Caco-2 (cell line): ENCODE measurements at regions not wholly inside any gene's neighbourhood (a gene's known extent, or its start where the extent isn't known, plus 50 kb on each side); places are given as distances from the start of the nearest gene placed in this dataset.

Experiments used
- BruUV-seq: library from RNA; stranded (reverse); fragments of 400-500 nt; replicated peaks from 2 replicates; lab custom pipeline; 2021; lab: Mats Ljungman, UMichigan
- CTCF ChIA-PET: fragments of 300-600 bp; sonication (Branson Sonifier 250); formaldehyde crosslinking; loops from one replicate; lab custom pipeline; 2022; ENCODE audit warnings: antibody characterized with exemption; lab: Charles Lee
- POLR2A ChIA-PET: fragments of 300-600 bp; sonication (Branson Sonifier 250); formaldehyde crosslinking; loops from one replicate; lab custom pipeline; 2022; ENCODE audit warnings: antibody characterized with exemption; lab: Charles Lee
- DNase-seq, 2 experiments: peaks; one replicate each; pipeline versions ENCODE4 v3.0.0 to v3.0.0-alpha.2; 2020 to 2022
- H3K27me3 ChIP-seq: replicated peaks from 2 replicates; pipeline ENCODE4 v1.6.0; 2011; ENCODE audit warnings: low read length; ENCODE audit not compliant: control insufficient read depth, insufficient read depth
- H3K36me3 ChIP-seq: 2 replicates; pipeline ENCODE4 v1.5.1; 2011; ENCODE audit warnings: low read length; ENCODE audit not compliant: control insufficient read depth, insufficient read depth
- H3K4me1 ChIP-seq: fragments of 250-450 bp; sonication (Bioruptor Pico); 2 replicates; pipeline ENCODE4 v1.5.1; 2020; ENCODE audit warnings: mild to moderate bottlenecking
- H3K4me3 ChIP-seq: 2 replicates; pipeline ENCODE4 v1.5.1; 2011; ENCODE audit warnings: low read depth, mild to moderate bottlenecking, control low read depth, low read length
- H3K9me3 ChIP-seq: fragments of 250-450 bp; sonication (Bioruptor Pico); 2 replicates; pipeline ENCODE4 v1.5.1; 2020; ENCODE audit warnings: mild to moderate bottlenecking, moderate library complexity
- H3K27ac Mint-ChIP-seq: one replicate; pipeline ENCODE4 v1.8.0; 2022; ENCODE audit warnings: mixed read lengths; ENCODE audit not compliant: unreplicated experiment
- H3K27me3 Mint-ChIP-seq: one replicate; pipeline ENCODE4 v1.8.0; 2022; ENCODE audit warnings: mixed read lengths; ENCODE audit not compliant: insufficient read depth, unreplicated experiment
- H3K36me3 Mint-ChIP-seq: one replicate; pipeline ENCODE4 v1.8.0; 2022; ENCODE audit warnings: mild to moderate bottlenecking, mixed read lengths; ENCODE audit not compliant: insufficient read depth, unreplicated experiment
- H3K4me1 Mint-ChIP-seq: one replicate; pipeline ENCODE4 v1.8.0; 2022; ENCODE audit warnings: low read depth, mixed read lengths; ENCODE audit not compliant: unreplicated experiment
- H3K4me3 Mint-ChIP-seq: one replicate; pipeline ENCODE4 v1.8.0; 2022; ENCODE audit warnings: mild to moderate bottlenecking, moderate library complexity, mixed read lengths; ENCODE audit not compliant: unreplicated experiment
- H3K9me3 Mint-ChIP-seq: one replicate; pipeline ENCODE4 v1.8.0; 2022; ENCODE audit warnings: mixed read lengths; ENCODE audit not compliant: unreplicated experiment
- intact Hi-C: fragments of 100-400 bp; cut with micrococcal nuclease; formaldehyde crosslinking; loops from one replicate; pipeline ENCODE4 v1.10.0; 2022; ENCODE audit not compliant: unreplicated experiment
- TF ChIP-seq, protein P1 (sequence below), 2 experiments: fragments of 200-600 bp in 1 of 2; IDR thresholded peaks; 1 replicate in 1 of 2; 2 replicates in 1 of 2; pipeline versions ENCODE4 v1.5.1 to v1.8.0; 2011 to 2022; ENCODE audit warnings: antibody characterized with exemption in 1 of 2, control low read depth in 1 of 2, inconsistent platforms in 1 of 2, low read depth in 1 of 2, low read length in 1 of 2, mild to moderate bottlenecking in 1 of 2, moderate library complexity in 1 of 2; ENCODE audit not compliant: insufficient read depth in 1 of 2, severe bottlenecking in 1 of 2, unreplicated experiment in 1 of 2

- Histone ChIP-seq H3K27me3 (no peaks in the 10 kb centered on the region), H3K4me3 (no peak overlapping the region), H3K9me3 (no peaks in the 10 kb centered on the region), H3K4me1 (no peaks in the 10 kb centered on the region), H3K36me3 (no peaks in the 10 kb centered on the region)
- BruUV-seq = no TSS peak
- CTCF ChIA-PET = no interaction called here
- no peaks in the 10 kb centered on the region for H3K4me1 Mint-ChIP-seq
- no peak overlapping the region for H3K4me3 Mint-ChIP-seq
- peaks cover 22% of the 10 kb centered on the region for H3K27me3 Mint-ChIP-seq
- intact Hi-C loops = no loop called here
- TF ChIP-seq, protein P1, sequence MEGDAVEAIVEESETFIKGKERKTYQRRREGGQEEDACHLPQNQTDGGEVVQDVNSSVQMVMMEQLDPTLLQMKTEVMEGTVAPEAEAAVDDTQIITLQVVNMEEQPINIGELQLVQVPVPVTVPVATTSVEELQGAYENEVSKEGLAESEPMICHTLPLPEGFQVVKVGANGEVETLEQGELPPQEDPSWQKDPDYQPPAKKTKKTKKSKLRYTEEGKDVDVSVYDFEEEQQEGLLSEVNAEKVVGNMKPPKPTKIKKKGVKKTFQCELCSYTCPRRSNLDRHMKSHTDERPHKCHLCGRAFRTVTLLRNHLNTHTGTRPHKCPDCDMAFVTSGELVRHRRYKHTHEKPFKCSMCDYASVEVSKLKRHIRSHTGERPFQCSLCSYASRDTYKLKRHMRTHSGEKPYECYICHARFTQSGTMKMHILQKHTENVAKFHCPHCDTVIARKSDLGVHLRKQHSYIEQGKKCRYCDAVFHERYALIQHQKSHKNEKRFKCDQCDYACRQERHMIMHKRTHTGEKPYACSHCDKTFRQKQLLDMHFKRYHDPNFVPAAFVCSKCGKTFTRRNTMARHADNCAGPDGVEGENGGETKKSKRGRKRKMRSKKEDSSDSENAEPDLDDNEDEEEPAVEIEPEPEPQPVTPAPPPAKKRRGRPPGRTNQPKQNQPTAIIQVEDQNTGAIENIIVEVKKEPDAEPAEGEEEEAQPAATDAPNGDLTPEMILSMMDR (IDR thresholded peaks at IDR 0.05; ENCODE audit: insufficient read depth in 1 of 2, low read depth in 1 of 2, low read length in 1 of 2, severe bottlenecking in 1 of 2, unreplicated experiment in 1 of 2) = no peak
- no peaks in the 10 kb centered on the region for H3K9me3 Mint-ChIP-seq
- POLR2A ChIA-PET = no interaction called here
- no peak for DNase-seq
- H3K27ac Mint-ChIP-seq = no peak overlapping the region
- H3K36me3 Mint-ChIP-seq = no peaks in the 10 kb centered on the region
These were observed 106.1 kb upstream of the FRG1 start for GRCh38 chr4:189834616-189835015.

DNA sequence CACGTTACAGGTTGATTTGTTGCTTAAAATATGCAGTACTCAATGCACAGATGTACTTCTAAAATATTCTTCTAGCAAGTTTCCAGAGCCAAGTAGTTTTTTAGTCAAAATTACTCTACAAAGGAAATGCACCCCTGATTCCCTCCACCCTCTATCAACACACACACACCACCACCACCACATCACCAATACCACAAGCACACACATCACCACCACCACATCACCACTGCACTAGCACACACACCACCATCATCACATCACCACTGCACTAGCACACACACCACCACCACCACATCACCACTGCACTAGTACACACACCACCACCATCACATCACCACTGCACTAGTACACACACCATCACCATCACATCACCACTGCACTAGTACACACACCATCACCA, 105.2 kb upstream of the FRG1 start:
- TF ChIP-seq, protein P1 (IDR thresholded peaks at IDR 0.05; ENCODE audit: insufficient read depth in 1 of 2, low read depth in 1 of 2, low read length in 1 of 2, severe bottlenecking in 1 of 2, unreplicated experiment in 1 of 2) = no peak
- no peaks in the 10 kb centered on the region for H3K9me3 Mint-ChIP-seq

DNA sequence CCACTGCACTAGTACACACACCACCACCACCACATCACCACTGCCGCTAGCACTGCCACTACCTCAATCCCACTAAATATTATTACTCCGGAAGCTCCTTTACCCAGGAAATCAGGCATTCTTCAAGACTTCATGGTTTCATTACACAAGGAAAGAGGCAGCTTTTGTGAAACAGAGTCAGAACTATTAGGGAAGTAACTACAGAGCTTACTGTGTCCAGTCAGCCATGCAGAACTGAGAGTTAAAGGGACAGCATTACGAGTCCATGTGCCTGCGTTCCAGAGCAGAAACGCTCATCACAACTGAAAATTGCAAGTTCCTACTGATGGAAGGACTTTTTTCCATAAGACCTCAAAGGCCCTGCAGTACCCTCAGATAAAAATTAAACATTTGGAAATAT, 103.2 kb upstream of the FRG1 start:
- Mint-ChIP-seq H3K4me3 (no peak overlapping the region), H3K9me3 (no peaks in the 10 kb centered on the region), H3K27ac (no peak overlapping the region), H3K27me3 (peaks cover 12% of the 10 kb centered on the region), H3K36me3 (no peaks in the 10 kb centered on the region), H3K4me1 (no peaks in the 10 kb centered on the region)
- DNase-seq = no peak
- ChIA-PET CTCF (no interaction called here), POLR2A (no interaction called here)
- Histone ChIP-seq H3K4me1 (no peaks in the 10 kb centered on the region), H3K36me3 (no peaks in the 10 kb centered on the region), H3K27me3 (no peaks in the 10 kb centered on the region), H3K9me3 (no peaks in the 10 kb centered on the region), H3K4me3 (no peak overlapping the region)
- intact Hi-C loops = no loop called here
- BruUV-seq = no TSS peak
- TF ChIP-seq, protein P1 (IDR thresholded peaks at IDR 0.05; ENCODE audit: insufficient read depth in 1 of 2, low read depth in 1 of 2, low read length in 1 of 2, severe bottlenecking in 1 of 2, unreplicated experiment in 1 of 2) = no peak

More for the DNA sequence above, 105.2 kb upstream of the FRG1 start:
- Histone ChIP-seq H3K36me3 (no peaks in the 10 kb centered on the region), H3K27me3 (no peaks in the 10 kb centered on the region), H3K4me3 (no peak overlapping the region), H3K9me3 (no peaks in the 10 kb centered on the region), H3K4me1 (no peaks in the 10 kb centered on the region)
- Mint-ChIP-seq H3K27me3 (peaks cover 16% of the 10 kb centered on the region), H3K4me1 (no peaks in the 10 kb centered on the region), H3K36me3 (no peaks in the 10 kb centered on the region), H3K27ac (no peak overlapping the region), H3K4me3 (no peak overlapping the region)
- no TSS peak for BruUV-seq
- intact Hi-C loops = no loop called here
- ChIA-PET CTCF (no interaction called here), POLR2A (no interaction called here)
- DNase-seq = no peak
